Right hindlimb (tissue), 1 donor: ENCODE measurements at regions not wholly inside any gene's neighbourhood (a gene's known extent, or its start where the extent isn't known, plus 50 kb on each side); places are given as distances from the start of the nearest gene placed in this dataset.
"Not testable (repeated sequence)": the region's sequence is repeated elsewhere in the genome, so short reads cannot be mapped to it uniquely, and the experiment has no call there.

ENCODE experiments used
- DNase-seq: peaks from one replicate; pipeline ENCODE4 v3.0.0-alpha.2; 2018

GRCh38 chr20:4332121-4332860, 83.2 kb upstream of the ADRA1D start:
- no peak for DNase-seq

GRCh38 chr20:4330011-4330410, 80.9 kb upstream of the ADRA1D start:
- DNase-seq: no peak

GRCh38 chr20:4329232-4329631, 80.1 kb upstream of the ADRA1D start:
- DNase-seq: no peak

GRCh38 chr20:4328541-4328940, 79.5 kb upstream of the ADRA1D start:
- DNase-seq: no peak

GRCh38 chr20:4327956-4328355, 78.9 kb upstream of the ADRA1D start:
- DNase-seq: no peak

- no peak for DNase-seq
Observed at GRCh38 chr20:4326195-4327065, 77.3 kb upstream of the ADRA1D start.

GRCh38 chr20:4325548-4326187, 76.6 kb upstream of the ADRA1D start:
- no peak for DNase-seq

GRCh38 chr20:4324611-4325243, 75.6 kb upstream of the ADRA1D start:
- DNase-seq: no peak

- no peak for DNase-seq
Observed at GRCh38 chr20:4322499-4322898, 73.4 kb upstream of the ADRA1D start.

GRCh38 chr20:4320291-4320690, 71.2 kb upstream of the ADRA1D start:
- no peak for DNase-seq

GRCh38 chr20:4318891-4319290, 69.8 kb upstream of the ADRA1D start:
- DNase-seq: no peak

- not testable (repeated sequence) for DNase-seq
Observed at GRCh38 chr20:4310616-4311015, 61.5 kb upstream of the ADRA1D start.

GRCh38 chr20:4306206-4306605, 57.1 kb upstream of the ADRA1D start:
- DNase-seq: no peak

GRCh38 chr20:4305091-4305490, 56.0 kb upstream of the ADRA1D start:
- no peak for DNase-seq

GRCh38 chr20:4304601-4305000, 55.5 kb upstream of the ADRA1D start:
- DNase-seq: no peak

GRCh38 chr20:4303136-4303535, 54.0 kb upstream of the ADRA1D start:
- no peak for DNase-seq

- DNase-seq: no peak
Observed at GRCh38 chr20:4300921-4301320, 51.8 kb upstream of the ADRA1D start.

GRCh38 chr20:4300401-4300800, 51.3 kb upstream of the ADRA1D start:
- no peak for DNase-seq

GRCh38 chr20:4299773-4300172, 50.7 kb upstream of the ADRA1D start:
- no peak for DNase-seq

- no peak for DNase-seq
Observed at GRCh38 chr20:4299216-4299615, 50.1 kb upstream of the ADRA1D start.
